ENCODE measurements at regions not wholly inside any gene's neighbourhood (a gene's known extent, or its start where the extent isn't known, plus 50 kb on each side); places are given as distances from the start of the nearest gene placed in this dataset.

GRCh38 chr2:65878011-65878340 is 445.6 kb upstream of the SPRED2 start:
- Histone ChIP-seq H3K27me3 (no peaks in the 10 kb centered on the region), H3K9me3 (no peaks in the 10 kb centered on the region), H3K4me3 (ENCODE audit: low read depth in 1 of 2, low read length in 1 of 2) (no peak overlapping the region), H3K4me1 (ENCODE audit: control insufficient read depth in 1 of 2, insufficient read depth in 1 of 2, low read depth in 1 of 2, low read length in 1 of 2) (no peaks in the 10 kb centered on the region), H3K27ac (no peak overlapping the region), H3K36me3 (no peaks in the 10 kb centered on the region)
- TF ChIP-seq CTCF (IDR thresholded peaks at IDR 0.05): no peak

- Histone ChIP-seq H3K4me3 (ENCODE audit: low read depth in 1 of 2, low read length in 1 of 2) (no peak overlapping the region), H3K4me1 (ENCODE audit: control insufficient read depth in 1 of 2, insufficient read depth in 1 of 2, low read depth in 1 of 2, low read length in 1 of 2) (no peaks in the 10 kb centered on the region), H3K9me3 (no peaks in the 10 kb centered on the region), H3K27ac (no peak overlapping the region), H3K27me3 (no peaks in the 10 kb centered on the region), H3K36me3 (no peaks in the 10 kb centered on the region)
- no peak for TF ChIP-seq CTCF (IDR thresholded peaks at IDR 0.05)
Observed at GRCh38 chr2:65877331-65878010, 445.1 kb upstream of the SPRED2 start.

- Histone ChIP-seq H3K9me3 (no peaks in the 10 kb centered on the region), H3K4me1 (ENCODE audit: control insufficient read depth in 1 of 2, insufficient read depth in 1 of 2, low read depth in 1 of 2, low read length in 1 of 2) (no peaks in the 10 kb centered on the region), H3K4me3 (ENCODE audit: low read depth in 1 of 2, low read length in 1 of 2) (no peak overlapping the region), H3K27ac (no peak overlapping the region), H3K36me3 (no peaks in the 10 kb centered on the region), H3K27me3 (no peaks in the 10 kb centered on the region)
- no peak for TF ChIP-seq CTCF (IDR thresholded peaks at IDR 0.05)
Observed at GRCh38 chr2:65876114-65876513, 443.7 kb upstream of the SPRED2 start.

DNA sequence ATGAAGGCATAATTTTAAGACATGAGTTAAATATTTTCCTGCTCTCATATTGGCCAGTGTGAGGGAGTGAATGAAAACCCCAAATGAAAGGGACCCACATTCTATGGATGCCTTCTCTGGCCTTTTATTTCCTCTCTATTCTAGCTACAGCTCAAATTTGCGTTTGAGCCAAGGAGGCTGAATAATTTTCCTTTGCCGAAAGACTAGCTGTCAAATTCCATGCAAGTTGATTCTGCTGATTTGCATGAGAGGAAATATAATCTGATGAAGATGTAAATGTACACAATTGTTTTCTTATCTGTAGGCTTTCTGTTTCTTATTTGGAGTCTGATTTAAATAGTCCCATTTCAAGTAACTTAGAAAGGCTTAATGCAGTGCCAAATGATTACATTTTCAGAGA is 438.4 kb upstream of the SPRED2 start:
- H3K4me3 ChIP-seq (ENCODE audit: low read depth in 1 of 2, low read length in 1 of 2): no peak overlapping the region
- no peak for TF ChIP-seq CTCF (IDR thresholded peaks at IDR 0.05)
- H3K27me3 ChIP-seq: peaks cover 6% of the 10 kb centered on the region
- H3K27ac ChIP-seq: no peak overlapping the region
- no peaks in the 10 kb centered on the region for H3K36me3 ChIP-seq
- H3K9me3 ChIP-seq: no peaks in the 10 kb centered on the region
- H3K4me1 ChIP-seq (ENCODE audit: control insufficient read depth in 1 of 2, insufficient read depth in 1 of 2, low read depth in 1 of 2, low read length in 1 of 2): no peaks in the 10 kb centered on the region

DNA sequence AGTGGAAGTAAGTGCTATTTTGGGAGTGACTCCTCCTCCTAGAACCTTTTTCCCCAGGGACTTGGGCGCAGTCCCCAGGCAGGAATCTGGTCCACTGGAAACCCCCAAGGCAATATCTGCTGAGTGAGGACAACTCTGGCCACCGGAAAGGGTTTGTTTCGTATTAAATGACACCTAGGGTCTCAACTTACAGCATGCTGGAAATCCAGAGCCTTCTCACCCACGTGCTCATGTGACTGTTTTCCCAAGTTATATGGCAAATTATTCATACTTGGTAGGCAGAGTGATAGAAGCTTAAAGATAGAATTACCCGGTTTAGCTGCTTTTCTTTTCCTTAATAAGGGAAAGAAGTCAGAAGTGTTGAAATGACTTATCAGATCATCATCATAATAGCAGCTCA is 436.9 kb upstream of the SPRED2 start:
- H3K36me3 ChIP-seq: no peaks in the 10 kb centered on the region
- peaks cover 6% of the 10 kb centered on the region for H3K27me3 ChIP-seq
- H3K4me3 ChIP-seq (ENCODE audit: low read depth in 1 of 2, low read length in 1 of 2): no peak overlapping the region
- no peaks in the 10 kb centered on the region for H3K4me1 ChIP-seq (ENCODE audit: control insufficient read depth in 1 of 2, insufficient read depth in 1 of 2, low read depth in 1 of 2, low read length in 1 of 2)
- TF ChIP-seq CTCF (IDR thresholded peaks at IDR 0.05): no peak
- no peaks in the 10 kb centered on the region for H3K9me3 ChIP-seq
- H3K27ac ChIP-seq: no peak overlapping the region

- Histone ChIP-seq H3K9me3 (no peaks in the 10 kb centered on the region), H3K4me3 (ENCODE audit: low read depth in 1 of 2, low read length in 1 of 2) (no peak overlapping the region), H3K27ac (no peak overlapping the region), H3K4me1 (ENCODE audit: control insufficient read depth in 1 of 2, insufficient read depth in 1 of 2, low read depth in 1 of 2, low read length in 1 of 2) (no peaks in the 10 kb centered on the region), H3K27me3 (peaks cover 6% of the 10 kb centered on the region), H3K36me3 (no peaks in the 10 kb centered on the region)
- TF ChIP-seq CTCF (IDR thresholded peaks at IDR 0.05): no peak
Observed at GRCh38 chr2:65868177-65868576, 435.8 kb upstream of the SPRED2 start.
